KBM-7 (cell line): ENCODE measurements at regions not wholly inside any gene's neighbourhood (a gene's known extent, or its start where the extent isn't known, plus 50 kb on each side); places are given as distances from the start of the nearest gene placed in this dataset.
A peak's percentile ranks its signal among the peaks of the same experiment; 100 is the strongest.
"Not testable (repeated sequence)": the region's sequence is repeated elsewhere in the genome, so short reads cannot be mapped to it uniquely, and the experiment has no call there.

Experiments used
- DNase-seq: peaks from one replicate; pipeline ENCODE4 v3.0.0-alpha.2; 2015
- in situ Hi-C: fragments of 300-500 bp; cut with MboI; formaldehyde crosslinking; loops from 2 replicates; pipeline ENCODE4 v1.14.3; 2020; ENCODE audit warnings: low sequenced_read_pairs, low pct_unique_long_range_greater_than_20kb, mixed read lengths

- in situ Hi-C loops: no loop called here
- DNase-seq: no peak
Measured at GRCh38 chr2:20949256-20949655, 94.6 kb downstream of the APOB start.

DNA sequence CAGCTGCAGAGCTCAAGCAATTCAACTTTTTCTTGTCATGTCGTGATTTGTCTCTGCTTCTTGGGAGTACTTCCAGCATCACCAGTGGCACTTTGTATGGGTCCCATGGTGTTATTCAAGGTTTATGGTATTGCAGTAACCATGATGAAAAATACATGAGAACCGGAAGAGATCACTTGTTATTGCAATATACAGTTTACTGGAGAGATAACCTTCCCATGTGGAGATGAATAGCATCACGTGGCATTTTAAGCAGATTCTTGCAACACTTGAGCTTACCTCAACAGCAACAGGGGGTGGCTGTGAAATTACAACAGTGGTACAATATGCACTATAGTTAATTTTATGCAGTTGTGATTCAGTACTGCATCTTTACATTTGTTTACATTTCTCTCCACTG is 97.4 kb downstream of the APOB start:
- in situ Hi-C loops: no loop called here

GRCh38 chr2:20943721-20944120 is 100.2 kb downstream of the APOB start:
- in situ Hi-C loops: not testable (repeated sequence)

More for the DNA sequence above, 97.4 kb downstream of the APOB start:
- no peak for DNase-seq

DNA sequence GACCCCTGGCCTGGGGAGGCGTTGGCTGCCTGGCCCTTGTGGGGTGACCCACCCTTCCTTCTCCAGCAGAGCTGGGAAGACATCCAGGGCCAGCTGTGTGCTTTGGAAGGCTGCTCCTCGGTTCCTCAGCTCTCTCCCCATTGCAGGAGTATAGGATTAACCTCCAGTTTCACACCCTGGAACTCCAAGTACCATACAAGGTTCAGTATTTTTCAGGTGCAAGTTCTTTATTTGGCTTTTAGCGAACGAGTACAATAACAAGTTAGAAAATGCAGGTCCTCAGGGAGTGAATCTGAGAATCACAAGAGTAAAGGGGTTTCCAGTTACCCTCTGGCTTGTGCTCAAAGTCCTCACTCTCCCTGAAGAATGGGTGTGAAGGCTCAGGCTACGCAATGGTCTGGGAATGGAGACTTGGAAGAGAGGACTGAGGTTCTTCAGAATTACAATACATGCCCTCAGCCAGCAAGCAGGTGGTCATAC is 101.2 kb downstream of the APOB start:
- no peak for DNase-seq
- in situ Hi-C loops: no loop called here

More at GRCh38 chr2:20943721-20944120, 100.2 kb downstream of the APOB start:
- DNase-seq: not testable (repeated sequence)

GRCh38 chr2:20940856-20941255 is 103.0 kb downstream of the APOB start:
- in situ Hi-C loops: no loop called here

DNA sequence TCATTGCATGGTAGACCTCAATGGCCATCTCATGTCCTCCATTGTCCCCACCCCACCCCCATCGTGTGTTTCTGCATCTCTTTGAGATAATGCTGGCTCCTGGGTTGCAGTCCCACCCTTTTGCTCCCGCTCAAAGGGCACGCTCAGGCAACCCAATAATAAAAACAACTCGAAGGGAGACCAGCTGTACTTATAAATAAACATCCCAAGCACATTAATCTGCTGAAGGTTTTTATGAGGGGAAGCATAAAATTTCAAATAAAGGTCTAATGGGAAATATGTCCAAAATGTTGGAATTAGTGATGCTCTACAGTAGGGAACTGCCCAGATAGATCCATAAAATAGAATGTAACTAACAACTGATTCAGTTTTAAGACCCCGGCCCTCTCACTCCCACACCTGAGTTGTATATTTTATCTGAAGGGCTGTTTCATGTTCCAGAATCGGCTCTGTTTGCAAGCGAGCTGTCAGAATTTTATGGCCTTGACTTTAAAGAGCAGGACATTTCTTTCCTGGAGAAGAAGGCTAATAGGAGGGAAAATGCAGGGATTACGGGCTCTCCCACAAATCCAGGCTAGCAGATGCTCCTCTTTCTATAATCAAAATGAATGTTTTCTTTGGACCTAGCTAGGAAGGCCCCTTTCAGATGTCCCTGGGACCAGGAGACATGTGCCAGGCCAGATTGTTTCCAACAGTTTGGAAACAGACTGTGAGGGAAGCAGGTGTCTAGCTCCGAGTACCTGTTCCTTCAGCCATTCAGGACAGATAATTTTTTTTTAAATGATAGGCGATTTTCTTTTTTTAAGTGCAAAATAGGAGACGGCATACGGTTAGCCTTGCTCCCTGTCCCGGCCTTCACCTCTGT is 103.7 kb downstream of the APOB start:
- in situ Hi-C loops: no loop called here
- DNase-seq: no peak

More at GRCh38 chr2:20940856-20941255, 103.0 kb downstream of the APOB start:
- DNase-seq: no peak

GRCh38 chr2:20937353-20937752 is 106.5 kb downstream of the APOB start:
- DNase-seq: no peak
- in situ Hi-C loops: no loop called here

DNA sequence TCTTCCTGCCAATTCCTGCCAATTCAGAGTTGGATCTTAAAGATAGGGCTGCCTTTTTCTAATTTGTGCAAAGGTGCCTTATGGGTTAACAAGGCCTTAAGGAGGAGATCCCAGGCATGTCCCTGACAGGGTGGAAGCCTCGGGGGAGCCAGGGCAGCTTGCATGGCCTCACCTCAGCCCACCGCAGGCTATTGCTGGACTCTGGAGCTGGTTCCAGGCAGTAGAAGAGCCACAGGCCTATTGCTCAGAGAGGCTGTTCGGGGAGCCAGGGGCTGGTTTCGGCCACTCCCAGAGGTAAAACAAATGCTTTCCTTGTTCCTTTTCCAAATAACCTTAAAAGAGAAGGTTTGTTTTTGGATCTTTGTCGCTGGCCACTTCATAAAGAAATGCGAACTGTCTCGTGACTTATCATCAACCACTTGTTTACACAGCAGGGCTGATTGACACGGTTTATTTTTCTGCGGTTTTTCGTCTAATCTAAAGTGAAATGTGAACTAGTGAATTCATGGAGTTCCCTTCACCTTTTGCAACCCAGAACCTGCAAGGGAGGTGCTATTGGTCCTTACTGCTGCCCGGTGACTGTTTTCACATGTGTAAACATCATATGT is 108.6 kb downstream of the APOB start:
- in situ Hi-C loops: no loop called here
- no peak for DNase-seq

- no peak for DNase-seq
- in situ Hi-C loops: no loop called here
Measured at GRCh38 chr2:20934236-20934635, 109.6 kb downstream of the APOB start.

- in situ Hi-C loops: no loop called here
- DNase-seq: no peak
Measured at GRCh38 chr2:20933714-20934113, 110.2 kb downstream of the APOB start.

DNA sequence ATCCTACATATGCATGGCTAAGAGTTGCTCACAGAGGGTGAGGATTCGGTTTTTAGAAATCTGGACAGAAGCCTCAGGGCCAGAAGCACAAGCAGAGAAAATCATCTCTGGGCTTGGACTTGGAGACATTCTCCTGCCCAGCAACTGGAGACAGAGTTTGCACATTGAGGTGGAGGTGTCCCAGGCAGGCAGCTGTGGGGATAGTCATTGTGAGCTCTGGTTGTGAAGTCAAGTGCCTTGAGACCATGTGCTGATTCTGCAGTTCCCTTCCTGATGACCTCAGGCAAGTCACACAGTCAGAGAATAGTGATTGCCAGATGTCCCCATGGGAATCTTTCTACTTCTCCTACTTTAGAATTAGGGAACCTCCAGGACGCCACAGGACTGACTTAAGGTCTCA is 108.4 kb upstream of the LDAH start:
- in situ Hi-C loops: no loop called here
- DNase-seq: no peak

DNA sequence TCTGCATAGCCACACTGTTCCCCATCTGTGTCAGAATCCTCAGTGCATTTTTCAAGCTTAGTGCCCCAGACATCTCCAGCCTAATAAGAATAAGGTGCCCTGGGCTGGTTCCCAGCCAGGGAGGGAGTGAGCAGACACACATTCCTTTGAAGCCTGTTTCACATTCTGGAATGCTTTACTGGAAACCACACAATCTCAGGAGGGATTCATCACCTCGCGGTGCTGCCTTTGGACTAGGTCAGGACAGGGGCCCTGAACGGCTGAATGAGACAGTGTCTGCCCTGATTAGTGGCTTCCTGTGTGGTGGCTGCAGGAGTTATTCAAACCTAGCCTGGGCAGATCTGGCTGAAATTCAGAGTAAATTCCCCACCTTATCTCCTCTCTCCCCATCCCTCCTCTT is 108.0 kb upstream of the LDAH start:
- in situ Hi-C loops: no loop called here
- DNase-seq: no peak

DNA sequence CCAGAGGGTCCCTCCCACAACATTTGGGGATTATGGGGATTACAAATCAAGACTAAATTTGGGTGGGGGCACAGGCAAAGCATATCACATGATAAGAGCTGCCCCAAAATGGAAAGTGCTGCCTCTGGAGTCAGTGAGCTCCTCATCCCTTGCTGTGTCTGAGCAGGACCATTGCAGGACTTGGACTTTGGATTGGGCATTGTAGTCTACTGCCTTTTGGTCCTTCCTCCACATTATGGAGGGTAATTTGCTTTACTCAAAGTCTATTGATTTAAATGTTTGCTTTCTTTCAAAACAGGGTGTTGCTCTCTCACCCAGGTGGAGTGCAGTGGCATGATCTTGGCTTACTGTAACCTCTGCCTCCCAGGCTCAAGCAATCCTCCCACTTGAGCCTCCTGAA is 106.8 kb upstream of the LDAH start:
- DNase-seq: no peak
- in situ Hi-C loops: no loop called here

GRCh38 chr2:20928617-20929016 is 105.7 kb upstream of the LDAH start:
- in situ Hi-C loops: no loop called here
- no peak for DNase-seq

DNA sequence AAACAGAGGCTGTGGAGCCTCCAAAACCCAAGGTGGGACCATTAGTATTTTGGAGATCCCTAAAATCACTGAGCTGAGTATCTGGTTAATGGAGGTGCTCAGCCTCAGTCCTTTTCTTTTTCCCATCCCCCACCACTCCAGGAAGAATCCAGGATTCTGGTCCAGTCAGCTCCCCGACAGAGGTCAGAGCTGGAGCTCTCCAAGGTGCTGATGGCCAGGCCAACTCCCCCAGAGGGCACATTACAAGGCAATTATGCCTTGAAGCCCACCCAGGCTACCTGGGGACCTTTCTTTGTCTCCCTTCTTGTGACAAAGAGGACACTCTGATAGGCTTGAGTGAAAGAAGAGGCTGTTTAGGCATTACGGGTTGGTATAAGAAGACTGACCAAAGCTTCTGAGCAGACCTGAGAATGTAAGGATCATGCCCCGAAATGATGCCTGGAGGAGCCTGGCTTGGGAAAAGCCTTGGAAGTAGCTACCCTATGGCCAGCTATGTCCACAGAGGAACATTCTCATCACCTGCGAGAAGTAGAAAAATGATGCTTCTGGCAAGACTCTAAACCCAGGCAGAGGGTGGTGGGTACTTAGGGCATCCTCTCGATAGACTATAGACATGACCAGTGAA is 102.5 kb upstream of the LDAH start:
- peak; percentile 3 for DNase-seq
- in situ Hi-C loops: no loop called here

- in situ Hi-C loops: no loop called here
- no peak for DNase-seq
Measured at GRCh38 chr2:20919297-20919800, 96.4 kb upstream of the LDAH start.

GRCh38 chr2:20917719-20918572 is 95.0 kb upstream of the LDAH start:
- DNase-seq: no peak
- in situ Hi-C loops: no loop called here

DNA sequence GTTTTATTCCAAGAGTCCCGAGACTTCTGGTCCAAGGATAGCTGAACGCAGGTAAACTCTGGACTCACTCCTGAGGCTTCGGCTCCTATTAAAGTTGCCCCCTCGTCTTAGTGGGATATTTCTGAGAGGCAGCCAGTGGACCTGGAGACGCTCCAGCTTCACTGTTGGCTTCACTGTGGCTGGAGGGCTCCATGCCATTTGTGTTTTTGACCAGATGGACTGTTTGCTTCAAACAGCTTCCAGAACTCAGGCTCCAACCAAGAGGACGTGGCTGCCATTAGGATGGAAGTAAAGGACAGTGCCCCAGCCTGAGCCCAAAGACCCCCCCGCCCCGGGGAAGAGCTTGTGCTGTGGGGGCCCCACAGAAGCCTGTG is 94.4 kb upstream of the LDAH start:
- in situ Hi-C loops: no loop called here
- no peak for DNase-seq

- no peak for DNase-seq
- in situ Hi-C loops: no loop called here
Measured at GRCh38 chr2:20916604-20917286, 93.8 kb upstream of the LDAH start.
